ENCODE measurements at regions not wholly inside any gene's neighbourhood (a gene's known extent, or its start where the extent isn't known, plus 50 kb on each side); places are given as distances from the start of the nearest gene placed in this dataset.

DNA sequence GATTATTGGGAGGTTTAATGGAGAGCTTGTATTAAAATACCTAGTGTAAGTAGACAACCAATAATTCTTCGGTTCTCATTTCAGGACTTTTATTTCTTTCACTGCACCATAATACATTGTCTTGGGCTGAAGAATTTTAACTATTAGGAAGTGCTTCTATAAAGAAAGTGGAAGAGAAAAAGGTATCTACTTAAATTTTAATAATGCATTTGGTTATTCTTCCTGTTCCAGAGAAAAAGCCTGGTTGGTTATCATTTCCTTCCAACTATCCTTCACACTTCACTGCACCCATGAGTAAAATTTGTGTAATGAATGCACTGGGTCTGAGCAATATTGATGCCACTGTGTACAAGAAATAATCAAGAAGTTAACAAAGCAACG lies 629.0 kb upstream of the DPP6 start:
- TF ChIP-seq, protein P1, sequence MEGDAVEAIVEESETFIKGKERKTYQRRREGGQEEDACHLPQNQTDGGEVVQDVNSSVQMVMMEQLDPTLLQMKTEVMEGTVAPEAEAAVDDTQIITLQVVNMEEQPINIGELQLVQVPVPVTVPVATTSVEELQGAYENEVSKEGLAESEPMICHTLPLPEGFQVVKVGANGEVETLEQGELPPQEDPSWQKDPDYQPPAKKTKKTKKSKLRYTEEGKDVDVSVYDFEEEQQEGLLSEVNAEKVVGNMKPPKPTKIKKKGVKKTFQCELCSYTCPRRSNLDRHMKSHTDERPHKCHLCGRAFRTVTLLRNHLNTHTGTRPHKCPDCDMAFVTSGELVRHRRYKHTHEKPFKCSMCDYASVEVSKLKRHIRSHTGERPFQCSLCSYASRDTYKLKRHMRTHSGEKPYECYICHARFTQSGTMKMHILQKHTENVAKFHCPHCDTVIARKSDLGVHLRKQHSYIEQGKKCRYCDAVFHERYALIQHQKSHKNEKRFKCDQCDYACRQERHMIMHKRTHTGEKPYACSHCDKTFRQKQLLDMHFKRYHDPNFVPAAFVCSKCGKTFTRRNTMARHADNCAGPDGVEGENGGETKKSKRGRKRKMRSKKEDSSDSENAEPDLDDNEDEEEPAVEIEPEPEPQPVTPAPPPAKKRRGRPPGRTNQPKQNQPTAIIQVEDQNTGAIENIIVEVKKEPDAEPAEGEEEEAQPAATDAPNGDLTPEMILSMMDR (conservative IDR thresholded peaks at IDR 0.05; ENCODE audit: low read depth, low read length): no peak
- H3K4me3 ChIP-seq (ENCODE audit: low read depth, low read length): no peak overlapping the region
- no peak for DNase-seq (ENCODE audit: low read depth)

- no peak overlapping the region for H3K4me3 ChIP-seq (ENCODE audit: low read depth, low read length)
- TF ChIP-seq, protein P1 (conservative IDR thresholded peaks at IDR 0.05; ENCODE audit: low read depth, low read length): no peak
- no peak for DNase-seq (ENCODE audit: low read depth)
Measured at GRCh38 chr7:153430931-153431330, 621.3 kb upstream of the DPP6 start.

DNA sequence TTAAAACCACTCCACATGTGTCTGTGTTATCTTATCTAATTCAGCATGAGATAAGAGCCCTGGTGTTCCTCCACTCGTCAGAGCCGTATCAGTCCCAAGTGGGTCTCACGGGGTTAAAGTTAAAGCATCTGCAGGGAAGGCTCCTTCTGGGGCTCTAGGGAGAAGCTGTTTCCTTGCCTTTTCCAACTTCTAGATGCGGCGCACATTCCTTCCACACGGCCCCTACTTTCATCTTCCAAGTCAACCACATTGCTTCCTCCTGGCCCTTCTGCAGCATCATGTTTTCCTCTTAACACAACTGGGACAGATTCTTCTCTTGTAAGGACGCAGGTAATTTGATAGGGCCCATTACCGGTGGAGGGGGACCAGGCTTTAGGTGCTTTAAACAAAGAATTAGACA lies 620.1 kb upstream of the DPP6 start:
- no peak overlapping the region for H3K4me3 ChIP-seq (ENCODE audit: low read depth, low read length)
- DNase-seq (ENCODE audit: low read depth): no peak
- TF ChIP-seq, protein P1 (conservative IDR thresholded peaks at IDR 0.05; ENCODE audit: low read depth, low read length): no peak

DNA sequence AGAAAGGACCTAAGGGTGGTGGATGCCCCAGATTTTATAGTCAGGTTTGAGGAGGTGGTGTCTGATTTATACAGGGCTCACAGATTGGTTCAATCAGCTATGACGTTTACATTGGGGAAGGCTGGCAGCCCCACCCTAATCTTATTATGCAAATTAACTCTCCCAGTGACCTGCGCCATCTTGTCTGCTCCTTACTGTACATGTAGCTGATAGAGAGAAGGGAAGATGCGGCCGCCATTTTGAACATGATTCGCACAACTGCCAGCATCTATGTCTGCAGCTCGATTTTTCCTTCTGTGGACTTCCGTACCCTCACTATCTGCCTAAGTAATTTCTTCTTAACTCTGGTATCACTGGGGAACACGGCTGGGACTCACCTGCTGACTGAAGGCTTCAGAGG lies 619.0 kb upstream of the DPP6 start:
- TF ChIP-seq, protein P1 (conservative IDR thresholded peaks at IDR 0.05; ENCODE audit: low read depth, low read length): no peak
- H3K4me3 ChIP-seq (ENCODE audit: low read depth, low read length): no peak overlapping the region
- no peak for DNase-seq (ENCODE audit: low read depth)

DNA sequence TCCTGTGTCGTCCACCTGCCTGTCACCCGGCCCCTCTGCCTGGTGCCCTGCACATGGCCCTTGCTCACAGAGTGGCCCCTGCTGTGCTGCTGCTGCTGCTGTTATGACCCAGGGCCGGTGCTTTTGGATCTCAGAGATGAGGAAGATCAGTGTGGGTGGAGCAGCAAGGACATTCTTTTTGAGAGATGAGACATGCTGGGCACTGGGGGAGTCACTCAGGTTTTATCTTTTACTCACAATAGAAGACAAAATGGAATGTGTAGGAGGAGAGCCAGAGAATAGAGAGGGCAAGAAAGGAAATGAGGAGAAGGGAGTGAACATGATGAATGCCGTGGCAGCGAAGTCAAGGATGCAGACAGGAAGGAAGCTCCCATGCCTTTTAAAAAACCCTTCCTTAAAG lies 611.5 kb upstream of the DPP6 start:
- TF ChIP-seq, protein P1 (conservative IDR thresholded peaks at IDR 0.05; ENCODE audit: low read depth, low read length): no peak
- no peak overlapping the region for H3K4me3 ChIP-seq (ENCODE audit: low read depth, low read length)
- no peak for DNase-seq (ENCODE audit: low read depth)

DNA sequence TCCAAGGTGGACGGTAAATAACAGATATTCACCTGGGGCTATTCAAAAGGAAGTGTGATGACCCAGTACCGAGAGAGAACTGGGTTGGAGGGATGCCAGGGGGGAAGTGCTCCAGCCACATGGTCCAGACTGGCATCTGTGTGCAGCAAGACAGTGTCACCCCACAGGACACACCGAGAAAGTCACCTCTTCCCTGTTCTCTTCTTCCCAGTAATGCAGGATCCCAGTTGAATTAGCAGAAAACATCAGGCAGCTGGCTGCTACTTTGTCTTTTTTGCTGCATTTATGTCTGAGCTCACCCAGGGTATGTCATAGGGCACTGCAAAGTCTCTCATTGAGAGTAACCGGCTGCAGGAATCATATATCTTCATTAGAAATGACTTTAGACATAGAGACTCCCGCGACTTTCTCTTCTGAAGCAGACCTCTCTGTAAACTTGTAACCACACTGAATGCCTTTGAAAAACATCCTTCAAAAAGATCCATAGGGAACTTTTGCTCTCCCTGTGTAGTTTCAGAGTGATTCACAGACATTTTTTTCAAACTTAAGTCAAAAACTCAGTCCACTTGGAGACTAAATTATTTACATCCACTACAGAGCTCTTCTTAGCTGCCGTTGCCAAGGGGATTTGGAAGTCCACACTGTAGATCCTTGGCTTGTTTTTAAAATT lies 609.0 kb upstream of the DPP6 start:
- TF ChIP-seq, protein P1 (conservative IDR thresholded peaks at IDR 0.05; ENCODE audit: low read depth, low read length): no peak
- H3K4me3 ChIP-seq (ENCODE audit: low read depth, low read length): no peak overlapping the region
- no peak for DNase-seq (ENCODE audit: low read depth)

GRCh38 chr7:153444641-153445040 lies 607.6 kb upstream of the DPP6 start:
- TF ChIP-seq, protein P1 (conservative IDR thresholded peaks at IDR 0.05; ENCODE audit: low read depth, low read length): no peak
- no peak overlapping the region for H3K4me3 ChIP-seq (ENCODE audit: low read depth, low read length)
- no peak for DNase-seq (ENCODE audit: low read depth)
